H1 (cell line): ENCODE measurements at regions not wholly inside any gene's neighbourhood (a gene's known extent, or its start where the extent isn't known, plus 50 kb on each side); places are given as distances from the start of the nearest gene placed in this dataset.

ENCODE experiments used
- CTCF ChIA-PET: fragments of 300-600 bp; sonication (Branson Sonifier 250); formaldehyde crosslinking; loops from one replicate; lab custom pipeline; 2021; ENCODE audit not compliant: partially characterized antibody; lab: Charles Lee
- POLR2A ChIA-PET: fragments of 300-600 bp; sonication (Branson Sonifier 250); formaldehyde crosslinking; loops from one replicate; lab custom pipeline; 2021; ENCODE audit warnings: inconsistent platforms; ENCODE audit not compliant: partially characterized antibody; lab: Charles Lee
- DNase-seq, 2 experiments: peaks; one replicate each; pipeline versions ENCODE4 v3.0.0 to v3.0.0-alpha.2; 2010 to 2022; ENCODE audit warnings: low spot score in 2 of 2, low read depth in 1 of 2, mixed read lengths in 1 of 2
- FAIRE-seq: peaks from 2 replicates; lab custom pipeline; 2011; peaks lifted over from hg19 to GRCh38; lab: Jason Lieb, UNC
- H2AFZ ChIP-seq: 2 replicates; pipeline ENCODE4 v1.8.1; 2012; ENCODE audit warnings: low read length, inconsistent platforms
- H2AK5ac ChIP-seq: 2 replicates; pipeline ENCODE4 v1.6.1; 2013; ENCODE audit warnings: low read depth, low read length
- H2BK120ac ChIP-seq: replicated peaks from 2 replicates; pipeline ENCODE3; 2013; ENCODE audit warnings: low read depth, low read length, inconsistent platforms
- H2BK12ac ChIP-seq: 2 replicates; pipeline ENCODE4 v1.6.1; 2013; ENCODE audit warnings: low read depth, low read length
- H2BK15ac ChIP-seq: 2 replicates; pipeline ENCODE4 v1.6.1; 2013; ENCODE audit warnings: low read length
- H2BK20ac ChIP-seq: 2 replicates; pipeline ENCODE4 v1.6.1; 2013; ENCODE audit warnings: low read length
- H2BK5ac ChIP-seq: 2 replicates; pipeline ENCODE4 v1.6.1; 2013; ENCODE audit warnings: low read depth, low read length
- H3K14ac ChIP-seq: 2 replicates; pipeline ENCODE4 v1.6.1; 2013; ENCODE audit warnings: inconsistent platforms; ENCODE audit not compliant: insufficient read length
- H3K18ac ChIP-seq: 2 replicates; pipeline ENCODE4 v1.6.1; 2013; ENCODE audit warnings: low read length; ENCODE audit errors: extremely low read depth
- H3K23ac ChIP-seq: 2 replicates; pipeline ENCODE4 v1.6.1; 2013; ENCODE audit warnings: inconsistent platforms; ENCODE audit not compliant: insufficient read length
- H3K23me2 ChIP-seq: 2 replicates; pipeline ENCODE4 v1.6.1; 2013; ENCODE audit warnings: low read depth, low read length
- H3K27ac ChIP-seq: 2 replicates; pipeline ENCODE4 v1.6.1; 2011; ENCODE audit warnings: low read depth, low read length, inconsistent platforms
- H3K27me3 ChIP-seq, 4 experiments: replicated peaks in 1 of 4; 1 replicate in 1 of 4; 2 replicates in 3 of 4; pipeline versions ENCODE4 v1.6.1 to v1.8.1; 2011 to 2013; ENCODE audit warnings: low read length in 3 of 4, mild to moderate bottlenecking in 3 of 4, inconsistent platforms in 2 of 4, mixed read lengths in 2 of 4, moderate library complexity in 1 of 4; ENCODE audit not compliant: control insufficient read depth in 3 of 4, insufficient read depth in 3 of 4; ENCODE audit errors: extremely low read depth in 1 of 4
- H3K36me3 ChIP-seq, 4 experiments: 2 replicates each; pipeline versions ENCODE4 v1.6.1 to v1.8.1; 2011 to 2013; ENCODE audit warnings: mild to moderate bottlenecking in 4 of 4, low read length in 3 of 4, moderate library complexity in 2 of 4, control low read depth in 1 of 4, inconsistent platforms in 1 of 4; ENCODE audit not compliant: insufficient read depth in 4 of 4, control insufficient read depth in 2 of 4
- H3K4ac ChIP-seq: replicated peaks from 2 replicates; pipeline ENCODE3; 2013; ENCODE audit warnings: low read length, low read depth, mixed read lengths, inconsistent platforms; ENCODE audit not compliant: insufficient read length
- H3K4me1 ChIP-seq, 4 experiments: replicated peaks in 1 of 4; 1 replicate in 1 of 4; 2 replicates in 3 of 4; pipeline versions ENCODE4 v1.6.1 to v1.8.1; 2011 to 2013; ENCODE audit warnings: low read length in 3 of 4, inconsistent platforms in 2 of 4, mixed read lengths in 1 of 4; ENCODE audit not compliant: insufficient read depth in 4 of 4, control insufficient read depth in 3 of 4
- H3K4me2 ChIP-seq, 2 experiments: 2 replicates each; pipeline versions ENCODE4 v1.6.1 to v1.8.1; 2011 to 2013; ENCODE audit warnings: low read depth in 2 of 2, low read length in 2 of 2, control low read depth in 1 of 2, inconsistent platforms in 1 of 2, mild to moderate bottlenecking in 1 of 2; ENCODE audit not compliant: insufficient read depth in 1 of 2
- H3K4me3 ChIP-seq, 4 experiments: fragments of 200-600, 300-600 bp in 1 of 4; sonication (generic), shearing (Covaris generic), sonication (Bioruptor Twin) in 1 of 4; 2 replicates each; pipeline versions ENCODE4 v1.5.1 to v1.8.1; 2011 to 2016; ENCODE audit warnings: low read length in 4 of 4, low read depth in 3 of 4, control low read depth in 2 of 4, inconsistent platforms in 2 of 4, mild to moderate bottlenecking in 2 of 4, mixed read lengths in 1 of 4, moderate library complexity in 1 of 4; ENCODE audit not compliant: insufficient read depth in 2 of 4; ENCODE audit errors: extremely low read depth in 1 of 4
- H3K56ac ChIP-seq: replicated peaks from 2 replicates; pipeline ENCODE3; 2013; ENCODE audit warnings: low read depth, mild to moderate bottlenecking, mixed read lengths, low read length, inconsistent platforms; ENCODE audit not compliant: insufficient read length
- H3K79me1 ChIP-seq: 2 replicates; pipeline ENCODE4 v1.6.1; 2013; ENCODE audit warnings: low read depth, low read length, control low read depth
- H3K79me2 ChIP-seq, 2 experiments: 2 replicates each; pipeline versions ENCODE4 v1.6.1 to v1.8.1; 2012 to 2013; ENCODE audit warnings: low read length in 2 of 2, mild to moderate bottlenecking in 2 of 2, inconsistent platforms in 1 of 2; ENCODE audit not compliant: insufficient read depth in 2 of 2, control insufficient read depth in 1 of 2
- H3K9ac ChIP-seq, 4 experiments: replicated peaks in 1 of 4; 1 replicate in 1 of 4; 2 replicates in 3 of 4; pipeline versions ENCODE4 v1.6.1 to v1.8.1; 2011 to 2013; ENCODE audit warnings: low read depth in 3 of 4, low read length in 3 of 4, control low read depth in 2 of 4, mild to moderate bottlenecking in 2 of 4, moderate library complexity in 2 of 4, inconsistent platforms in 1 of 4; ENCODE audit errors: extremely low read depth in 1 of 4
- H3K9me3 ChIP-seq, 2 experiments: 2 replicates each; pipeline versions ENCODE4 v1.6.1 to v1.8.1; 2012 to 2013; ENCODE audit warnings: mild to moderate bottlenecking in 2 of 2, moderate library complexity in 2 of 2, control low read depth in 1 of 2, inconsistent platforms in 1 of 2, low read depth in 1 of 2, low read length in 1 of 2, mixed read lengths in 1 of 2; ENCODE audit not compliant: insufficient read depth in 2 of 2
- H4K20me1 ChIP-seq, 2 experiments: replicated peaks in 1 of 2; 2 replicates each; pipeline versions ENCODE3 to v1.8.1; 2011 to 2013; ENCODE audit warnings: inconsistent platforms in 2 of 2, low read length in 2 of 2, mild to moderate bottlenecking in 1 of 2; ENCODE audit not compliant: insufficient read depth in 2 of 2, control insufficient read depth in 1 of 2
- H4K5ac ChIP-seq: 2 replicates; pipeline ENCODE4 v1.6.1; 2013; ENCODE audit warnings: low read length, low read depth, mixed read lengths, inconsistent platforms; ENCODE audit not compliant: insufficient read length
- H4K8ac ChIP-seq: 2 replicates; pipeline ENCODE4 v1.8.0; 2013; ENCODE audit warnings: mild to moderate bottlenecking, moderate library complexity, low read length, inconsistent platforms; ENCODE audit not compliant: insufficient read depth; ENCODE audit errors: extremely low read depth
- H4K91ac ChIP-seq: replicated peaks from 2 replicates; pipeline ENCODE3; 2013; ENCODE audit warnings: low read length, mixed read lengths, inconsistent platforms; ENCODE audit not compliant: insufficient read length
- BRCA1 ChIP-seq: IDR thresholded peaks from 2 replicates; pipeline ENCODE4 v1.6.1; 2012; ENCODE audit warnings: low read depth, low read length, improper control_type of control experiment
- EP300 ChIP-seq, 2 experiments: IDR thresholded peaks; 1 replicate in 1 of 2; 2 replicates in 1 of 2; pipeline ENCODE4 v1.6.1; 2011 to 2012; ENCODE audit warnings: low read depth in 2 of 2, low read length in 2 of 2, mild to moderate bottlenecking in 2 of 2, borderline replicate concordance in 1 of 2, inconsistent platforms in 1 of 2, moderate library complexity in 1 of 2
- KDM1A ChIP-seq: fragments of 200-600, 300-600 bp; sonication (generic); IDR thresholded peaks from 2 replicates; pipeline ENCODE4 v1.7.1; 2016; ENCODE audit warnings: mild to moderate bottlenecking, low read length, borderline replicate concordance
- MAFK ChIP-seq: IDR thresholded peaks from 2 replicates; pipeline ENCODE4 v1.6.1; 2012; ENCODE audit warnings: low read depth, mild to moderate bottlenecking, improper control_type of control experiment, low read length
- SP2 ChIP-seq: IDR thresholded peaks from 2 replicates; pipeline ENCODE4 v1.6.1; 2012; ENCODE audit warnings: mild to moderate bottlenecking, low read length, inconsistent platforms

GRCh38 chr14:39734306-39734705 lies 302.1 kb upstream of the FBXO33 start:
- CTCF ChIA-PET = interaction anchor here (1.3 kb wide), 1 partner anchor 33 kb away, joined by 3 read pairs; no protein-coding TSS in a partner anchor
- no peak overlapping the region for H2BK20ac ChIP-seq
- H4K8ac ChIP-seq = no peak overlapping the region
- no peaks in the 10 kb centered on the region for H3K79me1 ChIP-seq
- no peak overlapping the region for H3K23ac ChIP-seq
- H2AK5ac ChIP-seq = no peak overlapping the region
- H2AFZ ChIP-seq = no peak overlapping the region
- no peaks in the 10 kb centered on the region for H4K20me1 ChIP-seq
- H3K79me2 ChIP-seq = no peaks in the 10 kb centered on the region
- H3K4me2 ChIP-seq = no peak overlapping the region
- no peak overlapping the region for H4K91ac ChIP-seq
- H4K5ac ChIP-seq = no peak overlapping the region
- H3K27me3 ChIP-seq = no peaks in the 10 kb centered on the region
- no peak for TF ChIP-seq KDM1A
- TF ChIP-seq EP300 (IDR thresholded peaks at IDR 0.05; ENCODE audit: borderline replicate concordance in 1 of 2, low read depth in 2 of 2, low read length in 2 of 2) = no peak
- no peak for TF ChIP-seq BRCA1
- TF ChIP-seq SP2 = no peak
- TF ChIP-seq MAFK = no peak
- no peak overlapping the region for H2BK120ac ChIP-seq
- H3K36me3 ChIP-seq = no peaks in the 10 kb centered on the region
- DNase-seq = no peak
- no peak overlapping the region for H3K4me3 ChIP-seq
- no peak overlapping the region for H3K18ac ChIP-seq
- no peak overlapping the region for H2BK15ac ChIP-seq
- H3K9ac ChIP-seq = no peak overlapping the region
- H3K56ac ChIP-seq = no peak overlapping the region
- no peak overlapping the region for H3K14ac ChIP-seq
- H3K27ac ChIP-seq = no peak overlapping the region
- no peak overlapping the region for H3K4ac ChIP-seq
- 0 out of 4 replicates have a peak, but pooled peaks cover 0 to 3% of the 10 kb centered on the region in 2 experiments for H3K9me3 ChIP-seq
- H3K4me1 ChIP-seq = no peaks in the 10 kb centered on the region
- POLR2A ChIA-PET = no interaction called here
- H2BK5ac ChIP-seq = no peak overlapping the region
- FAIRE-seq = no peak
- H2BK12ac ChIP-seq = no peak overlapping the region
- H3K23me2 ChIP-seq = no peaks in the 10 kb centered on the region
